C4-2B (cell line): ENCODE measurements at regions not wholly inside any gene's neighbourhood (a gene's known extent, or its start where the extent isn't known, plus 50 kb on each side); places are given as distances from the start of the nearest gene placed in this dataset.

Source experiments
- ZFX ChIP-seq: fragments of 450-650 bp; IDR thresholded peaks from 2 replicates; pipeline ENCODE4 v1.6.1; 2017
- TF ChIP-seq, protein P1 (sequence below): fragments of 450-650 bp; conservative IDR thresholded peaks from 2 replicates; pipeline ENCODE4 v1.5.1; 2017; ENCODE audit warnings: mild to moderate bottlenecking

DNA sequence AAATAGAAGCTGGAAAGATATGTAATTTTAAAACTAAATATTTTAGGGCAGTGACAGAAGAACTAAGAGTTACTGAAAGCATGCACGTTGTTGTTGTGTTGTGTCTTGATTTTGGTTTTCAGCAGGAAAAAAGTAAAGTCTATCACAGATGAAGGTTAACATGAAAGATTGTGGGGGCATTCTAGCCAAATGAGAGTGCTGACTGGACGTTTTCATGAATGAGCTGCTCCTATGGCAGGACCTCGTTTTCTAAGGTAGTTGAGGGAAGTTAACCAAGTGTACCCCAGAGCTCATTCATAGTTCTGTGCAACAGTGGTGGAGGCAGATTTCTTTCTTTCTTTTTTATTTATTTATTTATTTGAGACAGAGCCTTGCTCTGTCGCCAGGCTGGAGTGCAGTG lies 194.6 kb upstream of the IRS2 start:
- TF ChIP-seq, protein P1, sequence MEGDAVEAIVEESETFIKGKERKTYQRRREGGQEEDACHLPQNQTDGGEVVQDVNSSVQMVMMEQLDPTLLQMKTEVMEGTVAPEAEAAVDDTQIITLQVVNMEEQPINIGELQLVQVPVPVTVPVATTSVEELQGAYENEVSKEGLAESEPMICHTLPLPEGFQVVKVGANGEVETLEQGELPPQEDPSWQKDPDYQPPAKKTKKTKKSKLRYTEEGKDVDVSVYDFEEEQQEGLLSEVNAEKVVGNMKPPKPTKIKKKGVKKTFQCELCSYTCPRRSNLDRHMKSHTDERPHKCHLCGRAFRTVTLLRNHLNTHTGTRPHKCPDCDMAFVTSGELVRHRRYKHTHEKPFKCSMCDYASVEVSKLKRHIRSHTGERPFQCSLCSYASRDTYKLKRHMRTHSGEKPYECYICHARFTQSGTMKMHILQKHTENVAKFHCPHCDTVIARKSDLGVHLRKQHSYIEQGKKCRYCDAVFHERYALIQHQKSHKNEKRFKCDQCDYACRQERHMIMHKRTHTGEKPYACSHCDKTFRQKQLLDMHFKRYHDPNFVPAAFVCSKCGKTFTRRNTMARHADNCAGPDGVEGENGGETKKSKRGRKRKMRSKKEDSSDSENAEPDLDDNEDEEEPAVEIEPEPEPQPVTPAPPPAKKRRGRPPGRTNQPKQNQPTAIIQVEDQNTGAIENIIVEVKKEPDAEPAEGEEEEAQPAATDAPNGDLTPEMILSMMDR, result no peak
- no peak for TF ChIP-seq ZFX
